ENCODE measurements at regions not wholly inside any gene's neighbourhood (a gene's known extent, or its start where the extent isn't known, plus 50 kb on each side); places are given as distances from the start of the nearest gene placed in this dataset.
"Not testable (repeated sequence)": the region's sequence is repeated elsewhere in the genome, so short reads cannot be mapped to it uniquely, and the experiment has no call there.

- no peaks in the 10 kb centered on the region for H3K36me3 ChIP-seq (ENCODE audit: insufficient read depth)
- H2AFZ ChIP-seq (ENCODE audit: low read depth) = no peak overlapping the region
- no peaks in the 10 kb centered on the region for H3K4me1 ChIP-seq (ENCODE audit: low read depth, poor library complexity, severe bottlenecking)
- no peak overlapping the region for H3K4me3 ChIP-seq (IDR thresholded peaks at IDR 0.05; ENCODE audit: insufficient read depth, low read depth, low read length)
- H4K20me1 ChIP-seq (ENCODE audit: insufficient read depth) = no peaks in the 10 kb centered on the region
- H3K27ac ChIP-seq = no peak overlapping the region
- no peak overlapping the region for H3K4me2 ChIP-seq
- no peaks in the 10 kb centered on the region for H3K79me2 ChIP-seq (ENCODE audit: insufficient read depth, low read depth)
- no peaks in the 10 kb centered on the region for H3K27me3 ChIP-seq (ENCODE audit: insufficient read depth, low read depth)
- no peak for TF ChIP-seq CTCF (conservative IDR thresholded peaks at IDR 0.05; ENCODE audit: low read depth, low read length)
- no peak overlapping the region for H3K9ac ChIP-seq
Measured at GRCh38 chr7:49091519-49091918, 167.2 kb downstream of the CDC14C start.

GRCh38 chr7:49093218-49093617 lies 168.9 kb downstream of the CDC14C start:
- H3K4me3 ChIP-seq (IDR thresholded peaks at IDR 0.05; ENCODE audit: insufficient read depth, low read depth, low read length) = no peak overlapping the region
- no peaks in the 10 kb centered on the region for H3K4me1 ChIP-seq (ENCODE audit: low read depth, poor library complexity, severe bottlenecking)
- no peaks in the 10 kb centered on the region for H4K20me1 ChIP-seq (ENCODE audit: insufficient read depth)
- no peak overlapping the region for H3K27ac ChIP-seq
- no peak overlapping the region for H3K9ac ChIP-seq
- H2AFZ ChIP-seq (ENCODE audit: low read depth) = no peak overlapping the region
- H3K4me2 ChIP-seq = no peak overlapping the region
- no peak for TF ChIP-seq CTCF (conservative IDR thresholded peaks at IDR 0.05; ENCODE audit: low read depth, low read length)
- H3K27me3 ChIP-seq (ENCODE audit: insufficient read depth, low read depth) = no peaks in the 10 kb centered on the region
- no peaks in the 10 kb centered on the region for H3K79me2 ChIP-seq (ENCODE audit: insufficient read depth, low read depth)
- H3K36me3 ChIP-seq (ENCODE audit: insufficient read depth) = no peaks in the 10 kb centered on the region

DNA sequence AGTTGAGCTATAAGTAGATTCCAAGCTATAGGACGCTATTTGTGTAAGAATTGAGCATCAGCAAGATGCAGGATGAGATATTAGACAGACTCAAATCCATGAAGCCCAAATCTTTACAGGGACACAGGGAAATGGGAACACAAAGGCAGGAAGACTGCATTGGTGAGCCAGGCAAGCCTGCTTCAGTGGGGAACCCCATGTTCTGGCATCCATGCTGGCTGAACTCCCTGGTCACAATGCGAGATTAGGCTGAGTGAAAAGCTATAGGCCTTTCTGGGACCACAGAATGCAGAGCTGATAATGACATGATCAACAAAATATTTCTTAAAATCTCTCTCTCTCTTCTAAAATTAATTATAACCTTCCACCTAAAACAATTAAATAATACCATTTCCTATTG lies 170.5 kb downstream of the CDC14C start:
- no peaks in the 10 kb centered on the region for H3K27me3 ChIP-seq (ENCODE audit: insufficient read depth, low read depth)

DNA sequence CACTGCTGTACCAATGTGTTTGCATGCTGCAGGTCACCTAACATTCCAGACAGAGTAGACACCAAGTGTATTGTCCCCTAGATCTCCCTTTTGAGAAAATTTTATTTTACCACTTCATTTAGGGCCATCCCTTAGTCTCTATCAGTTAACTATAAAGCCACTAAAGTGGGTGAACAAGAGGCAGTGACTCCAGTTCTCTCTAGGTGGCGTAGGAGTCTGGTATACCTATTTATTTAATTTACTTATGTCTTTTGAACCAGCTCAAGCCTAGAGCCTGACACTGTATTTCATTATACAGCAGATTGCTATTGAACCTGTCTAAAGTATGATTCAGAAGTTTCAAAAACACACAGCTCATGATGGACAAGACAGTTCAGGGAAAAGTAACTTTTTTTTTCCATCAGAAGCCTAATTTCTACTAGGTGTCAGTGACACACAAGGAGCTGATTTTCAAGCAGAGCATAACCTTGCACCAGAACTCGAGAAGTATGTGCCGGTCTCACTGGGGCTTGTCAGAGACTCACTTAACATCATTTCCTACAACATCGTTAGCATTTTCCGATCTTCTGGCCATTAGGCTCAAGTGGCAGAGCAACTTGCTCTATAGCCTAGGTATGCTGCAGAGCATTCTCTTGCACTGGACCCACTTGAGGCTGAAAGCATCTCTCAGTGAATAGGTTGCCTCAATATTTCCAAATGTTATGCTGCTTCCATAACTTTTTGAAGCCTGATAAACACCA lies 175.4 kb downstream of the CDC14C start:
- TF ChIP-seq CTCF (conservative IDR thresholded peaks at IDR 0.05; ENCODE audit: low read depth, low read length) = 0 out of 2 replicates have a peak, but pooled peaks have one; percentile 16
- Histone ChIP-seq H3K4me3 (IDR thresholded peaks at IDR 0.05; ENCODE audit: insufficient read depth, low read depth, low read length) (no peak overlapping the region), H3K4me1 (ENCODE audit: low read depth, poor library complexity, severe bottlenecking) (no peaks in the 10 kb centered on the region), H3K79me2 (ENCODE audit: insufficient read depth, low read depth) (no peaks in the 10 kb centered on the region), H4K20me1 (ENCODE audit: insufficient read depth) (no peaks in the 10 kb centered on the region), H3K27me3 (ENCODE audit: insufficient read depth, low read depth) (no peaks in the 10 kb centered on the region), H2AFZ (ENCODE audit: low read depth) (no peak overlapping the region), H3K36me3 (ENCODE audit: insufficient read depth) (no peaks in the 10 kb centered on the region), H3K9ac (no peak overlapping the region), H3K4me2 (no peak overlapping the region), H3K27ac (no peak overlapping the region)

More for the DNA sequence above, 170.5 kb downstream of the CDC14C start:
- Histone ChIP-seq H2AFZ (ENCODE audit: low read depth) (no peak overlapping the region), H3K4me2 (no peak overlapping the region), H3K79me2 (ENCODE audit: insufficient read depth, low read depth) (no peaks in the 10 kb centered on the region), H3K4me1 (ENCODE audit: low read depth, poor library complexity, severe bottlenecking) (no peaks in the 10 kb centered on the region), H3K36me3 (ENCODE audit: insufficient read depth) (no peaks in the 10 kb centered on the region), H3K27ac (no peak overlapping the region), H3K4me3 (IDR thresholded peaks at IDR 0.05; ENCODE audit: insufficient read depth, low read depth, low read length) (no peak overlapping the region), H4K20me1 (ENCODE audit: insufficient read depth) (no peaks in the 10 kb centered on the region), H3K9ac (no peak overlapping the region)
- TF ChIP-seq CTCF (conservative IDR thresholded peaks at IDR 0.05; ENCODE audit: low read depth, low read length) = no peak

- not testable (repeated sequence) for H3K79me2 ChIP-seq (ENCODE audit: insufficient read depth, low read depth); H3K4me1 ChIP-seq (ENCODE audit: low read depth, poor library complexity, severe bottlenecking); H3K27me3 ChIP-seq (ENCODE audit: insufficient read depth, low read depth); H3K4me3 ChIP-seq (IDR thresholded peaks at IDR 0.05; ENCODE audit: insufficient read depth, low read depth, low read length); H3K4me2 ChIP-seq; H3K9ac ChIP-seq; H3K36me3 ChIP-seq (ENCODE audit: insufficient read depth); H3K27ac ChIP-seq; H4K20me1 ChIP-seq (ENCODE audit: insufficient read depth); H2AFZ ChIP-seq (ENCODE audit: low read depth)
Measured at GRCh38 chr7:49100908-49101740, 176.8 kb downstream of the CDC14C start.

All from KMS-11 (cell line).